Neural cell (in vitro differentiated cells): ENCODE measurements at regions not wholly inside any gene's neighbourhood (a gene's known extent, or its start where the extent isn't known, plus 50 kb on each side); places are given as distances from the start of the nearest gene placed in this dataset.

Experiments used
- H2AFZ ChIP-seq: fragments of 200-600, 300-800 bp; sonication (generic), shearing (Covaris generic); 2 replicates; pipeline ENCODE4 v1.6.0; 2014; ENCODE audit warnings: low read depth, mild to moderate bottlenecking, antibody characterized with exemption, low read length, moderate library complexity
- H3F3A ChIP-seq: fragments of 200-600 bp; shearing (Covaris generic); 2 replicates; pipeline ENCODE4 v1.6.1; 2016; ENCODE audit warnings: mild to moderate bottlenecking, moderate library complexity, mixed read lengths, antibody characterized with exemption, low read length; ENCODE audit not compliant: insufficient read depth, poor library complexity, severe bottlenecking
- H3K27ac ChIP-seq: fragments of 200-600, 300-800 bp; sonication (generic), shearing (Covaris generic); 2 replicates; pipeline ENCODE4 v1.5.1; 2014; ENCODE audit warnings: mild to moderate bottlenecking, low read length, moderate library complexity
- H3K27me3 ChIP-seq: fragments of 300-800, 200-600 bp; sonication (generic), shearing (Covaris generic); 2 replicates; pipeline ENCODE4 v1.6.0; 2014; ENCODE audit warnings: mild to moderate bottlenecking, low read depth, low read length, moderate library complexity; ENCODE audit not compliant: insufficient read depth
- H3K36me3 ChIP-seq: fragments of 300-800, 200-600 bp; sonication (generic), shearing (Covaris generic); 2 replicates; pipeline ENCODE4 v1.5.1; 2014; ENCODE audit warnings: mild to moderate bottlenecking, antibody characterized with exemption, low read length, moderate library complexity; ENCODE audit not compliant: insufficient read depth
- H3K4me2 ChIP-seq: fragments of 300-800, 200-600 bp; sonication (generic), shearing (Covaris generic); 2 replicates; pipeline ENCODE4 v1.6.0; 2014; ENCODE audit warnings: mild to moderate bottlenecking, low read length
- H3K4me3 ChIP-seq: fragments of 300-800, 200-600 bp; sonication (generic), shearing (Covaris generic); 2 replicates; pipeline ENCODE4 v1.5.1; 2014; ENCODE audit warnings: mild to moderate bottlenecking, low read length, moderate library complexity
- H3K79me2 ChIP-seq: fragments of 200-600 bp; shearing (Covaris generic); replicated peaks from 2 replicates; pipeline ENCODE4 v1.6.0; 2014; ENCODE audit warnings: mild to moderate bottlenecking, low read length, moderate library complexity; ENCODE audit not compliant: insufficient read depth
- H3K9ac ChIP-seq: fragments of 300-800, 200-600 bp; sonication (generic), shearing (Covaris generic); 2 replicates; pipeline ENCODE4 v1.6.1; 2016; ENCODE audit warnings: mild to moderate bottlenecking, low read length, mixed read lengths
- H3K9me2 ChIP-seq: fragments of 200-600 bp; shearing (Covaris generic); 2 replicates; pipeline ENCODE4 v1.6.1; 2016; ENCODE audit warnings: mild to moderate bottlenecking, low read length, mixed read lengths; ENCODE audit not compliant: insufficient read depth
- H3K9me3 ChIP-seq: fragments of 200-600, 300-800 bp; sonication (generic), shearing (Covaris generic); 2 replicates; pipeline ENCODE4 v1.6.1; 2016; ENCODE audit warnings: mild to moderate bottlenecking, mixed run types, low read length, moderate library complexity, mixed read lengths
- H4K20me1 ChIP-seq: fragments of 200-600 bp; shearing (Covaris generic); 2 replicates; pipeline ENCODE4 v1.6.1; 2016; ENCODE audit warnings: mild to moderate bottlenecking, mixed run types; ENCODE audit not compliant: insufficient read depth
- EP300 ChIP-seq: fragments of 450-650 bp; conservative IDR thresholded peaks from 2 replicates; pipeline ENCODE4 v1.6.1; 2014; ENCODE audit warnings: antibody characterized with exemption, mild to moderate bottlenecking, moderate library complexity; ENCODE audit not compliant: poor library complexity, severe bottlenecking
- EZH2 ChIP-seq: fragments of 200-600, 300-800 bp; shearing (Covaris generic), sonication (generic); IDR thresholded peaks from 2 replicates; pipeline ENCODE4 v1.6.1; 2014; ENCODE audit warnings: antibody characterized with exemption, low read length, borderline replicate concordance, mild to moderate bottlenecking; ENCODE audit not compliant: insufficient read depth, poor library complexity, severe bottlenecking
- MXI1 ChIP-seq: fragments of 450-650 bp; conservative IDR thresholded peaks from 2 replicates; pipeline ENCODE4 v1.6.1; 2014; ENCODE audit warnings: antibody characterized with exemption, mild to moderate bottlenecking; ENCODE audit not compliant: poor library complexity, severe bottlenecking
- POLR2AphosphoS5 ChIP-seq: IDR thresholded peaks from 2 replicates; pipeline ENCODE4 v1.6.1; 2012
- RAD21 ChIP-seq: fragments of 450-650 bp; conservative IDR thresholded peaks from 2 replicates; pipeline ENCODE4 v1.6.1; 2014; ENCODE audit warnings: antibody characterized with exemption, mild to moderate bottlenecking, moderate library complexity
- TAF1 ChIP-seq: IDR thresholded peaks from 2 replicates; pipeline ENCODE4 v1.6.1; 2012; ENCODE audit warnings: low read depth
- TF ChIP-seq, protein P1 (sequence below): fragments of 450-650 bp; IDR thresholded peaks from 2 replicates; pipeline ENCODE4 v1.5.1; 2014; ENCODE audit warnings: antibody characterized with exemption, mild to moderate bottlenecking, moderate library complexity; ENCODE audit not compliant: poor library complexity, severe bottlenecking
- TF ChIP-seq, protein P2 (sequence below): IDR thresholded peaks from 2 replicates; pipeline ENCODE4 v1.6.1; 2012; ENCODE audit warnings: borderline replicate concordance

DNA sequence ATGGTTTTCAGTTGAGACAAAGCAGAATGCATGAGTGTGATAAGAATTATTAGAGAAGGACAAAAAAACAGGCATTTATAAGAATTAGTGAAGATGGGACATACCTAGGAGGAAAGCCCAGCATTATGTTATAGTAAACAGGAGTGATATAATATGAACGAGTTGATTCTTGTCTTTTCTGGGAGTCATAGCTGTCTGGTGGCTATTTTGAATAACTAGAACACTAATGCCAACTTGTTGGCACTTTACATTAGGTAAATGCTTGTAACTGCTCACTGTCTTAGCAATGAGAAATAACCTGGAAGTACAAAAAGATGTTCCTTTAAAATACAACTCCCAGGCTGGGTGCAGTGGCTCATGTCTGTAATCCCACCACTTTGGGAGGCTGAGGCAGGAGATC lies 540.8 kb upstream of the SPHKAP start:
- Histone ChIP-seq H3K27me3 (no peaks in the 10 kb centered on the region), H3K36me3 (no peaks in the 10 kb centered on the region), H3K9me3 (no peaks in the 10 kb centered on the region), H4K20me1 (no peaks in the 10 kb centered on the region), H3K9me2 (no peaks in the 10 kb centered on the region), H3K79me2 (no peaks in the 10 kb centered on the region), H2AFZ (no peak overlapping the region), H3K4me3 (no peak overlapping the region), H3K9ac (no peak overlapping the region), H3K27ac (no peak overlapping the region), H3F3A (no peaks in the 10 kb centered on the region), H3K4me2 (no peak overlapping the region)
- TF ChIP-seq EP300 (no peak), TAF1 (no peak), MXI1 (no peak), EZH2 (no peak), RAD21 (no peak), POLR2AphosphoS5 (no peak)
- TF ChIP-seq, protein P1, sequence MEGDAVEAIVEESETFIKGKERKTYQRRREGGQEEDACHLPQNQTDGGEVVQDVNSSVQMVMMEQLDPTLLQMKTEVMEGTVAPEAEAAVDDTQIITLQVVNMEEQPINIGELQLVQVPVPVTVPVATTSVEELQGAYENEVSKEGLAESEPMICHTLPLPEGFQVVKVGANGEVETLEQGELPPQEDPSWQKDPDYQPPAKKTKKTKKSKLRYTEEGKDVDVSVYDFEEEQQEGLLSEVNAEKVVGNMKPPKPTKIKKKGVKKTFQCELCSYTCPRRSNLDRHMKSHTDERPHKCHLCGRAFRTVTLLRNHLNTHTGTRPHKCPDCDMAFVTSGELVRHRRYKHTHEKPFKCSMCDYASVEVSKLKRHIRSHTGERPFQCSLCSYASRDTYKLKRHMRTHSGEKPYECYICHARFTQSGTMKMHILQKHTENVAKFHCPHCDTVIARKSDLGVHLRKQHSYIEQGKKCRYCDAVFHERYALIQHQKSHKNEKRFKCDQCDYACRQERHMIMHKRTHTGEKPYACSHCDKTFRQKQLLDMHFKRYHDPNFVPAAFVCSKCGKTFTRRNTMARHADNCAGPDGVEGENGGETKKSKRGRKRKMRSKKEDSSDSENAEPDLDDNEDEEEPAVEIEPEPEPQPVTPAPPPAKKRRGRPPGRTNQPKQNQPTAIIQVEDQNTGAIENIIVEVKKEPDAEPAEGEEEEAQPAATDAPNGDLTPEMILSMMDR: no peak
- TF ChIP-seq, protein P2, sequence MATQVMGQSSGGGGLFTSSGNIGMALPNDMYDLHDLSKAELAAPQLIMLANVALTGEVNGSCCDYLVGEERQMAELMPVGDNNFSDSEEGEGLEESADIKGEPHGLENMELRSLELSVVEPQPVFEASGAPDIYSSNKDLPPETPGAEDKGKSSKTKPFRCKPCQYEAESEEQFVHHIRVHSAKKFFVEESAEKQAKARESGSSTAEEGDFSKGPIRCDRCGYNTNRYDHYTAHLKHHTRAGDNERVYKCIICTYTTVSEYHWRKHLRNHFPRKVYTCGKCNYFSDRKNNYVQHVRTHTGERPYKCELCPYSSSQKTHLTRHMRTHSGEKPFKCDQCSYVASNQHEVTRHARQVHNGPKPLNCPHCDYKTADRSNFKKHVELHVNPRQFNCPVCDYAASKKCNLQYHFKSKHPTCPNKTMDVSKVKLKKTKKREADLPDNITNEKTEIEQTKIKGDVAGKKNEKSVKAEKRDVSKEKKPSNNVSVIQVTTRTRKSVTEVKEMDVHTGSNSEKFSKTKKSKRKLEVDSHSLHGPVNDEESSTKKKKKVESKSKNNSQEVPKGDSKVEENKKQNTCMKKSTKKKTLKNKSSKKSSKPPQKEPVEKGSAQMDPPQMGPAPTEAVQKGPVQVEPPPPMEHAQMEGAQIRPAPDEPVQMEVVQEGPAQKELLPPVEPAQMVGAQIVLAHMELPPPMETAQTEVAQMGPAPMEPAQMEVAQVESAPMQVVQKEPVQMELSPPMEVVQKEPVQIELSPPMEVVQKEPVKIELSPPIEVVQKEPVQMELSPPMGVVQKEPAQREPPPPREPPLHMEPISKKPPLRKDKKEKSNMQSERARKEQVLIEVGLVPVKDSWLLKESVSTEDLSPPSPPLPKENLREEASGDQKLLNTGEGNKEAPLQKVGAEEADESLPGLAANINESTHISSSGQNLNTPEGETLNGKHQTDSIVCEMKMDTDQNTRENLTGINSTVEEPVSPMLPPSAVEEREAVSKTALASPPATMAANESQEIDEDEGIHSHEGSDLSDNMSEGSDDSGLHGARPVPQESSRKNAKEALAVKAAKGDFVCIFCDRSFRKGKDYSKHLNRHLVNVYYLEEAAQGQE: no peak

DNA sequence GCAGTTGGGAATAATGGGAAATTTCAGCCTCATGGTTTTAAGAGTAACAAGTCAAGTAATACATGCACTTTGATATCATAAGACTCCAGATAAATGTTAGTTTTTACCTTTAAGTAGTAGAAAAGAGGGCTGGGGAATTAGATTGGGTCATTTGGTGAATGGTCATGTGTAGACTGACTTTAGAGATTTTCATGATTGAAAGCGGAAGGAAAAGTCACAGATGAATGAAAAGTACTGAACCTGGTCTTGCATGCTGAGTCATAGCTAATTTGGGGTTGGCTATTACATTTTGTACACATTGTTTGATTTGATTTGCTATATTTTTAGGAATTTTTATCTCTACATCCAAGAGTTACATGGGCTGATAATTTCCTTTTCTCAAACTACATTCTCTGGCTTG lies 539.4 kb upstream of the SPHKAP start:
- no peak overlapping the region for H3K4me2 ChIP-seq
- H3K4me3 ChIP-seq: no peak overlapping the region
- H3K27me3 ChIP-seq: no peaks in the 10 kb centered on the region
- no peak overlapping the region for H3K27ac ChIP-seq
- H3K79me2 ChIP-seq: no peaks in the 10 kb centered on the region
- H3K9ac ChIP-seq: no peak overlapping the region
- H3K9me2 ChIP-seq: no peaks in the 10 kb centered on the region
- H2AFZ ChIP-seq: no peak overlapping the region
- TF ChIP-seq TAF1: no peak
- no peak for TF ChIP-seq MXI1
- no peak for TF ChIP-seq POLR2AphosphoS5
- TF ChIP-seq, protein P1: no peak
- no peak for TF ChIP-seq RAD21
- H3K9me3 ChIP-seq: no peaks in the 10 kb centered on the region
- H4K20me1 ChIP-seq: no peaks in the 10 kb centered on the region
- no peaks in the 10 kb centered on the region for H3F3A ChIP-seq
- no peaks in the 10 kb centered on the region for H3K36me3 ChIP-seq
